KG1 (cell line): ENCODE measurements at regions not wholly inside any gene's neighbourhood (a gene's known extent, or its start where the extent isn't known, plus 50 kb on each side); places are given as distances from the start of the nearest gene placed in this dataset.
"Not testable (repeated sequence)": the region's sequence is repeated elsewhere in the genome, so short reads cannot be mapped to it uniquely, and the experiment has no call there.

Source experiments
- DNase-seq: peaks from one replicate; lab custom pipeline; 2025; lab: John Stamatoyannopoulos, UW

GRCh38 chr3:107942244-107942643 is 148.6 kb downstream of the CD47 start:
- DNase-seq = no peak

GRCh38 chr3:107939691-107940442 is 151.0 kb downstream of the CD47 start:
- no peak for DNase-seq

- DNase-seq = peak; percentile 10
Measured at GRCh38 chr3:107938143-107938542, 152.7 kb downstream of the CD47 start.

- DNase-seq = no peak
Measured at GRCh38 chr3:107934808-107935207, 156.0 kb downstream of the CD47 start.

- no peak for DNase-seq
Measured at GRCh38 chr3:107933450-107933849, 157.4 kb downstream of the CD47 start.

- DNase-seq = no peak
Measured at GRCh38 chr3:107931326-107931725, 159.5 kb downstream of the CD47 start.

GRCh38 chr3:107929088-107929487 is 161.7 kb downstream of the CD47 start:
- no peak for DNase-seq

- no peak for DNase-seq
Measured at GRCh38 chr3:107928084-107928445, 162.8 kb downstream of the CD47 start.

GRCh38 chr3:107927361-107928083 is 163.3 kb downstream of the CD47 start:
- DNase-seq = no peak

- DNase-seq = no peak
Measured at GRCh38 chr3:107925851-107926250, 165.0 kb downstream of the CD47 start.

- DNase-seq = no peak
Measured at GRCh38 chr3:107921038-107921437, 169.8 kb downstream of the CD47 start.

- no peak for DNase-seq
Measured at GRCh38 chr3:107920538-107920937, 170.3 kb downstream of the CD47 start.

GRCh38 chr3:107919239-107919638 is 171.6 kb downstream of the CD47 start:
- no peak for DNase-seq

- DNase-seq = no peak
Measured at GRCh38 chr3:107916171-107916570, 174.7 kb downstream of the CD47 start.

GRCh38 chr3:107915706-107916105 is 175.1 kb downstream of the CD47 start:
- DNase-seq = no peak

GRCh38 chr3:107913701-107914100 is 177.1 kb downstream of the CD47 start:
- no peak for DNase-seq

- no peak for DNase-seq
Measured at GRCh38 chr3:107911337-107912000, 179.4 kb downstream of the CD47 start.

GRCh38 chr3:107910713-107911259 is 180.0 kb downstream of the CD47 start:
- no peak for DNase-seq

- DNase-seq = not testable (repeated sequence)
Measured at GRCh38 chr3:107909583-107909982, 181.2 kb downstream of the CD47 start.

GRCh38 chr3:107907996-107908395 is 182.8 kb downstream of the CD47 start:
- no peak for DNase-seq

- no peak for DNase-seq
Measured at GRCh38 chr3:107904536-107905066, 186.2 kb downstream of the CD47 start.

GRCh38 chr3:107899990-107900651 is 190.7 kb downstream of the CD47 start:
- no peak for DNase-seq
